Loucy (cell line): ENCODE measurements at regions not wholly inside any gene's neighbourhood (a gene's known extent, or its start where the extent isn't known, plus 50 kb on each side); places are given as distances from the start of the nearest gene placed in this dataset.

Experiments used
- H2AFZ ChIP-seq: fragments of 200-600 bp; sonication (generic); 2 replicates; pipeline ENCODE4 v1.6.0; 2016; ENCODE audit warnings: antibody characterized with exemption, mild to moderate bottlenecking, low read length, moderate library complexity
- H3F3A ChIP-seq: fragments of 200-600 bp; 2 replicates; pipeline ENCODE4 v1.6.0; 2016; ENCODE audit warnings: antibody characterized with exemption, low read depth, mild to moderate bottlenecking
- H3K27me3 ChIP-seq: fragments of 200-600 bp; sonication (generic); 2 replicates; pipeline ENCODE4 v1.6.1; 2014; ENCODE audit warnings: low read length, mild to moderate bottlenecking; ENCODE audit not compliant: insufficient read depth, poor library complexity, severe bottlenecking
- H3K36me3 ChIP-seq: fragments of 200-600 bp; sonication (generic); 2 replicates; pipeline ENCODE4 v1.6.1; 2016; ENCODE audit warnings: low read length; ENCODE audit not compliant: insufficient read depth
- H3K4me1 ChIP-seq: fragments of 200-600 bp; sonication (generic); 2 replicates; pipeline ENCODE4 v1.5.1; 2014; ENCODE audit warnings: low read length, mild to moderate bottlenecking; ENCODE audit not compliant: insufficient read depth, poor library complexity, severe bottlenecking
- H3K4me2 ChIP-seq: fragments of 200-600 bp; sonication (generic); 2 replicates; pipeline ENCODE4 v1.6.0; 2014; ENCODE audit warnings: antibody characterized with exemption, low read length, low read depth, mild to moderate bottlenecking; ENCODE audit not compliant: poor library complexity, severe bottlenecking
- H3K4me3 ChIP-seq: fragments of 200-600 bp; sonication (generic); 2 replicates; pipeline ENCODE4 v1.5.1; 2014; ENCODE audit warnings: low read length, mild to moderate bottlenecking, mixed read lengths; ENCODE audit not compliant: poor library complexity, severe bottlenecking
- H3K79me2 ChIP-seq: fragments of 200-600 bp; sonication (generic); 2 replicates; pipeline ENCODE4 v1.6.1; 2014; ENCODE audit warnings: low read length; ENCODE audit not compliant: insufficient read depth
- H3K9ac ChIP-seq: fragments of 200-600 bp; sonication (generic); 2 replicates; pipeline ENCODE4 v1.6.0; 2014; ENCODE audit warnings: mild to moderate bottlenecking, low read depth, low read length, moderate library complexity; ENCODE audit not compliant: poor library complexity, severe bottlenecking
- H3K9me2 ChIP-seq: fragments of 200-600 bp; sonication (generic); replicated peaks from 2 replicates; pipeline ENCODE4 v1.6.1; 2016; ENCODE audit warnings: low read depth, low read length, mixed read lengths
- H3K9me3 ChIP-seq: fragments of 200-600 bp; sonication (generic); 2 replicates; pipeline ENCODE4 v1.6.1; 2014; ENCODE audit warnings: mild to moderate bottlenecking, antibody characterized with exemption, low read length, low read depth; ENCODE audit not compliant: insufficient read depth
- H4K20me1 ChIP-seq: fragments of 200-600 bp; sonication (generic); 2 replicates; pipeline ENCODE4 v1.6.0; 2014; ENCODE audit warnings: antibody characterized with exemption, low read length, mild to moderate bottlenecking; ENCODE audit not compliant: insufficient read depth, poor library complexity, severe bottlenecking
- EZH2phosphoT487 ChIP-seq: fragments of 200-600 bp; IDR thresholded peaks from 2 replicates; pipeline ENCODE4 v1.6.1; 2018; ENCODE audit warnings: antibody characterized with exemption, mild to moderate bottlenecking, moderate library complexity, borderline replicate concordance
- TF ChIP-seq, protein P1 (sequence below): fragments of 200-600 bp; sonication (generic); conservative IDR thresholded peaks from 2 replicates; pipeline ENCODE4 v1.5.1; 2014; ENCODE audit warnings: mild to moderate bottlenecking, antibody characterized with exemption, low read length

DNA sequence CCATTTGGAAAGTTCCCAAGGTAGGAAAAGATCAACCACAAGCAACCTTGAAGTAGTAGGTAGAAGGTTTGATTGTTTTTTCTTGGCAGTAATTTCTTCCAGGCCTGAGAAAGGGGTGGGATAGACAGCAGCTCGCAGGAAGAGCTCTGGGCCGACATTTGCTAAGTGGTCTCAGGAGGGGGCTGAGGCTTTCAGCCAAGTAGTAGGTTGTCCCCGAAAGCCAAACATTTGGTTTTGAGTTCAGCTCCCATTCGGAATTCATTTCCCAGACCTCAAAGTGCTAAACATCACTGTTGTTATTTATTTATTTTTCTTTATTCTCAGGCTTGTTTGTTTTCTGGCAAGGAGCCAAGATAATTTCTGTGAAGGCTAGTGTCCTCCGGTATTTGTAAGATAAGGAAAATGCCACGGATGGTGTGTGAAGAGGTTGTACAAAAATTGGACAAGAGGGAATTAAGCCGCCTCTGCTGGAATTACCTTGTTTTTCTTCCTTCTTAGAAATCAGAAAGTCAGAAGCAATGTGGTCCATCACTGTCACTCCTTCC is 112.1 kb downstream of the KIF4B start:
- Histone ChIP-seq H2AFZ (no peak overlapping the region), H3K9me2 (no peaks in the 10 kb centered on the region), H3F3A (no peaks in the 10 kb centered on the region), H3K36me3 (no peaks in the 10 kb centered on the region), H3K4me1 (no peaks in the 10 kb centered on the region), H3K4me3 (no peak overlapping the region), H3K4me2 (no peak overlapping the region), H3K9me3 (no peaks in the 10 kb centered on the region), H3K27me3 (no peaks in the 10 kb centered on the region), H3K9ac (no peak overlapping the region), H4K20me1 (no peaks in the 10 kb centered on the region), H3K79me2 (no peaks in the 10 kb centered on the region)
- no peak for TF ChIP-seq EZH2phosphoT487
- TF ChIP-seq, protein P1, sequence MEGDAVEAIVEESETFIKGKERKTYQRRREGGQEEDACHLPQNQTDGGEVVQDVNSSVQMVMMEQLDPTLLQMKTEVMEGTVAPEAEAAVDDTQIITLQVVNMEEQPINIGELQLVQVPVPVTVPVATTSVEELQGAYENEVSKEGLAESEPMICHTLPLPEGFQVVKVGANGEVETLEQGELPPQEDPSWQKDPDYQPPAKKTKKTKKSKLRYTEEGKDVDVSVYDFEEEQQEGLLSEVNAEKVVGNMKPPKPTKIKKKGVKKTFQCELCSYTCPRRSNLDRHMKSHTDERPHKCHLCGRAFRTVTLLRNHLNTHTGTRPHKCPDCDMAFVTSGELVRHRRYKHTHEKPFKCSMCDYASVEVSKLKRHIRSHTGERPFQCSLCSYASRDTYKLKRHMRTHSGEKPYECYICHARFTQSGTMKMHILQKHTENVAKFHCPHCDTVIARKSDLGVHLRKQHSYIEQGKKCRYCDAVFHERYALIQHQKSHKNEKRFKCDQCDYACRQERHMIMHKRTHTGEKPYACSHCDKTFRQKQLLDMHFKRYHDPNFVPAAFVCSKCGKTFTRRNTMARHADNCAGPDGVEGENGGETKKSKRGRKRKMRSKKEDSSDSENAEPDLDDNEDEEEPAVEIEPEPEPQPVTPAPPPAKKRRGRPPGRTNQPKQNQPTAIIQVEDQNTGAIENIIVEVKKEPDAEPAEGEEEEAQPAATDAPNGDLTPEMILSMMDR, result no peak

DNA sequence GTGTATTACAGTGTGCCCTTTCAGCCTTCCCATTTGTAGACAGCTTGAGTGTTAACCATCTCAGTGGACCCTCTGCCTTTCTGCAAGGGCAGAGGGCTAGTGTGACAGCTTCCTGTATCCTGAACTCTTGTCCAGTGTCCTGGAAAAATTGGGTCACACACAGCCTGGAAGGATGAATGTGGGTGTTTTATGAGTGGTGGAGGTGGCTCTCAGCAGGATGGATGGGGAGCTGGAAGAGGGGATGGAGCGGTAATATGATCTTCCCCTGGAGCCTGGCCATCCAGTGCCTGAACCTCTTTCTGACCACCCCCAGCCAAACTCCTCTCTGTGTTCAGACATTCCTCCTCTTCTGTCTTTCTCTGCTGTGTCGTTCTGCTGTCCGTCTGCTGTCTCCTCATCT is 113.0 kb downstream of the KIF4B start:
- Histone ChIP-seq H3K36me3 (no peaks in the 10 kb centered on the region), H3K4me1 (no peaks in the 10 kb centered on the region), H3K9ac (no peak overlapping the region), H3F3A (no peaks in the 10 kb centered on the region), H3K4me3 (no peak overlapping the region), H4K20me1 (no peaks in the 10 kb centered on the region), H2AFZ (no peak overlapping the region), H3K9me2 (no peaks in the 10 kb centered on the region), H3K79me2 (no peaks in the 10 kb centered on the region), H3K27me3 (no peaks in the 10 kb centered on the region), H3K4me2 (no peak overlapping the region), H3K9me3 (no peaks in the 10 kb centered on the region)
- TF ChIP-seq, protein P1, result no peak
- TF ChIP-seq EZH2phosphoT487, result no peak

DNA sequence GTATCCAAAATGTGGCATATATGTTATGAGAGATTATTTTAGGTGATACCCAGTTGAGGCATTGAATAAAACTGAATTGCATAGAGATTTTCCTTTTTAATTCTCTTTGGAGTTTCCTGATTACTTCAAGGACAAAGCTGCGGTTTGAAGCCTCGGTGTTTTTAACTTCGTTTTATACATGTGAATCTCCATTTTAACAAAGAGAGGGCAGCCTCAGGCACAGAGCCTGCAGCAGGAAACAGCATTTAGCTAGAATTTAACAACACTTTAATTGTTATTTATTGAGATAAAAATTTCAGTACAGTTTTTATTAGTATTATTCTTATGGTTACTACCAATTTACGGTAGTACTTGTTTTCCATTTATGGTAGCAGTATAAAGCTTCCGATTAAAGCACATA is 114.0 kb downstream of the KIF4B start:
- no peak for TF ChIP-seq EZH2phosphoT487
- TF ChIP-seq, protein P1, result no peak
- H2AFZ ChIP-seq, result no peak overlapping the region
- no peak overlapping the region for H3K4me2 ChIP-seq
- H3F3A ChIP-seq, result no peaks in the 10 kb centered on the region
- H3K9me3 ChIP-seq, result no peaks in the 10 kb centered on the region
- no peaks in the 10 kb centered on the region for H4K20me1 ChIP-seq
- H3K36me3 ChIP-seq, result no peaks in the 10 kb centered on the region
- no peak overlapping the region for H3K9ac ChIP-seq
- H3K79me2 ChIP-seq, result no peaks in the 10 kb centered on the region
- H3K27me3 ChIP-seq, result no peaks in the 10 kb centered on the region
- H3K9me2 ChIP-seq, result no peaks in the 10 kb centered on the region
- H3K4me1 ChIP-seq, result no peaks in the 10 kb centered on the region
- H3K4me3 ChIP-seq, result no peak overlapping the region
